ENCODE measurements at regions not wholly inside any gene's neighbourhood (a gene's known extent, or its start where the extent isn't known, plus 50 kb on each side); places are given as distances from the start of the nearest gene placed in this dataset.

- H3K14ac ChIP-seq (ENCODE audit: insufficient read depth, low read length), result no peak overlapping the region
- no peak overlapping the region for H2BK12ac ChIP-seq (ENCODE audit: insufficient read length, low read depth, low read length)
- no peaks in the 10 kb centered on the region for H3K4me1 Mint-ChIP-seq
- no peak for DNase-seq
- H2BK120ac ChIP-seq (ENCODE audit: low read depth, low read length, poor library complexity, severe bottlenecking), result no peak overlapping the region
- no peaks in the 10 kb centered on the region for H3K27me3 Mint-ChIP-seq (ENCODE audit: low read depth)
- H3K4me1 ChIP-seq (ENCODE audit: insufficient read depth, low read length), result no peaks in the 10 kb centered on the region
- H3K79me2 ChIP-seq (ENCODE audit: insufficient read depth, low read length), result no peaks in the 10 kb centered on the region
- no peak overlapping the region for H3K27ac ChIP-seq (ENCODE audit: insufficient read length, low read depth, low read length)
- TF ChIP-seq CTCF (conservative IDR thresholded peaks at IDR 0.05), result no peak
- H3T11ph ChIP-seq (ENCODE audit: low read length), result no peak overlapping the region
- H3K9me3 ChIP-seq (ENCODE audit: control insufficient read depth, low read depth, low read length), result no peaks in the 10 kb centered on the region
- H3K4ac ChIP-seq (ENCODE audit: low read depth, low read length), result no peak overlapping the region
- no peak overlapping the region for H4K8ac ChIP-seq (replicated peaks; ENCODE audit: insufficient read length, low read depth, low read length)
- H3K9me3 Mint-ChIP-seq, result no peaks in the 10 kb centered on the region; a peak in 1 of 5 replicates
- H3K79me1 ChIP-seq (ENCODE audit: insufficient read depth, low read depth, low read length, poor library complexity, severe bottlenecking), result no peaks in the 10 kb centered on the region
- H2BK5ac ChIP-seq (ENCODE audit: insufficient read length, low read length), result no peak overlapping the region
- no CpG with 5 or more reads among the region's 1 CpG for WGBS (ENCODE audit: extremely low coverage, insufficient read length, low lambda C conversion rate)
- no peak overlapping the region for H4K91ac ChIP-seq (ENCODE audit: insufficient read length, low read depth, low read length)
- H3K27me3 ChIP-seq (ENCODE audit: insufficient read depth, low read length), result no peaks in the 10 kb centered on the region
- no peak overlapping the region for H4K5ac ChIP-seq (ENCODE audit: insufficient read length, low read depth, low read length)
- H3K27ac Mint-ChIP-seq, result no peak overlapping the region
- H3K23ac ChIP-seq (ENCODE audit: insufficient read length, low read depth, low read length), result no peak overlapping the region
- no peak overlapping the region for H2BK20ac ChIP-seq (ENCODE audit: low read depth, low read length, poor library complexity, severe bottlenecking)
- no peak overlapping the region for H3K4me3 Mint-ChIP-seq
- H2AK5ac ChIP-seq (ENCODE audit: insufficient read length, low read length), result no peak overlapping the region
- H3K23me2 ChIP-seq (ENCODE audit: insufficient read length, low read depth, low read length, poor library complexity, severe bottlenecking), result no peaks in the 10 kb centered on the region
- H3K4me2 ChIP-seq (ENCODE audit: insufficient read depth, insufficient read length, low read length), result no peak overlapping the region
- no peak overlapping the region for H3K56ac ChIP-seq (ENCODE audit: insufficient read length, low read depth, low read length)
- H3K9ac ChIP-seq (ENCODE audit: extremely low read depth, insufficient read length, low read length), result no peak overlapping the region
- H2BK15ac ChIP-seq (ENCODE audit: low read depth, low read length), result no peak overlapping the region
- no peak overlapping the region for H3K18ac ChIP-seq (ENCODE audit: insufficient read length, low read depth, low read length)
- H2AFZ ChIP-seq (ENCODE audit: low read length), result no peak overlapping the region
- no peaks in the 10 kb centered on the region for H3K36me3 Mint-ChIP-seq (ENCODE audit: insufficient read depth in 1 of 3, low read depth in 3 of 3)
- H4K20me1 ChIP-seq (ENCODE audit: control insufficient read depth, insufficient read depth, insufficient read length), result no peaks in the 10 kb centered on the region
These were observed 663.4 kb upstream of the PRMT6 start for GRCh38 chr1:106393046-106393445.

Data from H9 (cell line).